ENCODE measurements at regions not wholly inside any gene's neighbourhood (a gene's known extent, or its start where the extent isn't known, plus 50 kb on each side); places are given as distances from the start of the nearest gene placed in this dataset.

DNA sequence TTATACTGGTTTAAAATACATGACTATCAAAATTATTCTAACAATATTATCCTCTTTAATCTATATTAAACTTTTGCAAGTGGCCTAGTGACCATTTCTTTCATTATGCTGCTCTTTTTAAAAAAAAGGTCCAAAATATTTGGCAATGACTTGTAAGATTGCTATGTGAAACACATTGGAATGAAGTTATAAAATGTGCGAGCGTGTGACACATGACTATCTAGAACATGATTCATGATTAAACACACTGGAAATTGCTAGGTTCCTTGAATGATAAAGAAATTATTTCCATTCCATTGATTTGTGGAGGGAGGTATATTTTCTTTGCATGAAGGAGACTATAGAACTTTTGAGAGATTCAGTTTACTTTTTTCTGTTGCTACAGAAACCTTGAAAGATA, 739.1 kb downstream of the DIAPH3 start:
- TF ChIP-seq KAT7 (CRISPR knock-in tag; IDR thresholded peaks at IDR 0.05; ENCODE audit: borderline replicate concordance): no peak
- TF ChIP-seq, protein P1, sequence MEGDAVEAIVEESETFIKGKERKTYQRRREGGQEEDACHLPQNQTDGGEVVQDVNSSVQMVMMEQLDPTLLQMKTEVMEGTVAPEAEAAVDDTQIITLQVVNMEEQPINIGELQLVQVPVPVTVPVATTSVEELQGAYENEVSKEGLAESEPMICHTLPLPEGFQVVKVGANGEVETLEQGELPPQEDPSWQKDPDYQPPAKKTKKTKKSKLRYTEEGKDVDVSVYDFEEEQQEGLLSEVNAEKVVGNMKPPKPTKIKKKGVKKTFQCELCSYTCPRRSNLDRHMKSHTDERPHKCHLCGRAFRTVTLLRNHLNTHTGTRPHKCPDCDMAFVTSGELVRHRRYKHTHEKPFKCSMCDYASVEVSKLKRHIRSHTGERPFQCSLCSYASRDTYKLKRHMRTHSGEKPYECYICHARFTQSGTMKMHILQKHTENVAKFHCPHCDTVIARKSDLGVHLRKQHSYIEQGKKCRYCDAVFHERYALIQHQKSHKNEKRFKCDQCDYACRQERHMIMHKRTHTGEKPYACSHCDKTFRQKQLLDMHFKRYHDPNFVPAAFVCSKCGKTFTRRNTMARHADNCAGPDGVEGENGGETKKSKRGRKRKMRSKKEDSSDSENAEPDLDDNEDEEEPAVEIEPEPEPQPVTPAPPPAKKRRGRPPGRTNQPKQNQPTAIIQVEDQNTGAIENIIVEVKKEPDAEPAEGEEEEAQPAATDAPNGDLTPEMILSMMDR (IDR thresholded peaks at IDR 0.05): no peak
- TF ChIP-seq IRF2 (CRISPR knock-in tag; IDR thresholded peaks at IDR 0.05; ENCODE audit: borderline replicate concordance, low read depth): no peak

All from WTC11 (cell line).